ENCODE measurements at regions not wholly inside any gene's neighbourhood (a gene's known extent, or its start where the extent isn't known, plus 50 kb on each side); places are given as distances from the start of the nearest gene placed in this dataset.

- TF ChIP-seq CTCF (IDR thresholded peaks at IDR 0.05) (no peak), POLR2A (IDR thresholded peaks at IDR 0.05) (no peak)
These were observed 241.9 kb upstream of the MAP2 start for GRCh38 chr2:209181984-209182383.
